ENCODE measurements at regions not wholly inside any gene's neighbourhood (a gene's known extent, or its start where the extent isn't known, plus 50 kb on each side); places are given as distances from the start of the nearest gene placed in this dataset.

GRCh38 chr1:72636631-72637030 is 354.3 kb upstream of the NEGR1 start:
- ATAC-seq, result no peak
- TF ChIP-seq CSDC2 (CRISPR knock-in tag; IDR thresholded peaks at IDR 0.05), result no peak
- no peak for TF ChIP-seq TOX (CRISPR knock-in tag; IDR thresholded peaks at IDR 0.05; ENCODE audit: borderline replicate concordance)
- TF ChIP-seq CREB5 (CRISPR knock-in tag; IDR thresholded peaks at IDR 0.05; ENCODE audit: low read depth), result no peak
- TF ChIP-seq ISL1 (CRISPR knock-in tag; IDR thresholded peaks at IDR 0.05), result no peak
- TF ChIP-seq POU6F1 (CRISPR knock-in tag; IDR thresholded peaks at IDR 0.05; ENCODE audit: borderline replicate concordance, low read depth), result no peak
- no peak for TF ChIP-seq BACH2 (CRISPR knock-in tag; IDR thresholded peaks at IDR 0.05; ENCODE audit: borderline replicate concordance)
- TF ChIP-seq TCF4 (CRISPR knock-in tag; IDR thresholded peaks at IDR 0.05; ENCODE audit: borderline replicate concordance), result no peak
- TF ChIP-seq GLIS3 (CRISPR knock-in tag; IDR thresholded peaks at IDR 0.05), result no peak
- TF ChIP-seq ZNF565 (CRISPR knock-in tag; conservative IDR thresholded peaks at IDR 0.05; ENCODE audit: low read depth), result no peak
- no peak for TF ChIP-seq ZNF70 (CRISPR knock-in tag; IDR thresholded peaks at IDR 0.05)
- TF ChIP-seq ZFP30 (CRISPR knock-in tag; IDR thresholded peaks at IDR 0.05), result no peak
- TF ChIP-seq RARB (CRISPR knock-in tag; IDR thresholded peaks at IDR 0.05), result no peak

- TF ChIP-seq ZNF70 (CRISPR knock-in tag; IDR thresholded peaks at IDR 0.05) (no peak), ARNTL (CRISPR knock-in tag; IDR thresholded peaks at IDR 0.05; ENCODE audit: borderline replicate concordance, low read depth) (no peak), ZFP3 (CRISPR knock-in tag; IDR thresholded peaks at IDR 0.05) (no peak)
- no peak for ATAC-seq
These were observed 353.4 kb upstream of the NEGR1 start for GRCh38 chr1:72635719-72636118.

- ATAC-seq, result no peak
- no peak for TF ChIP-seq ARNTL (CRISPR knock-in tag; IDR thresholded peaks at IDR 0.05; ENCODE audit: borderline replicate concordance, low read depth)
- no peak for TF ChIP-seq ZNF565 (CRISPR knock-in tag; conservative IDR thresholded peaks at IDR 0.05; ENCODE audit: low read depth)
- no peak for TF ChIP-seq RARB (CRISPR knock-in tag; IDR thresholded peaks at IDR 0.05)
- no peak for TF ChIP-seq ZFP30 (CRISPR knock-in tag; IDR thresholded peaks at IDR 0.05)
- TF ChIP-seq ZNF70 (CRISPR knock-in tag; IDR thresholded peaks at IDR 0.05), result no peak
- TF ChIP-seq TOX (CRISPR knock-in tag; IDR thresholded peaks at IDR 0.05; ENCODE audit: borderline replicate concordance), result no peak
These were observed 352.6 kb upstream of the NEGR1 start for GRCh38 chr1:72634946-72635345.

GRCh38 chr1:72631449-72631848 is 349.1 kb upstream of the NEGR1 start:
- ATAC-seq, result no peak

More at GRCh38 chr1:72631449-72631848, 349.1 kb upstream of the NEGR1 start:
- TF ChIP-seq PPARA (CRISPR knock-in tag; IDR thresholded peaks at IDR 0.05; ENCODE audit: borderline replicate concordance), result no peak
- no peak for TF ChIP-seq ZFP30 (CRISPR knock-in tag; IDR thresholded peaks at IDR 0.05)
- TF ChIP-seq RARB (CRISPR knock-in tag; IDR thresholded peaks at IDR 0.05), result no peak
- no peak for TF ChIP-seq ISL1 (CRISPR knock-in tag; IDR thresholded peaks at IDR 0.05)
- no peak for TF ChIP-seq OSR1 (CRISPR knock-in tag; IDR thresholded peaks at IDR 0.05)
- TF ChIP-seq BACH2 (CRISPR knock-in tag; IDR thresholded peaks at IDR 0.05; ENCODE audit: borderline replicate concordance), result no peak
- TF ChIP-seq ZC3H10 (CRISPR knock-in tag; IDR thresholded peaks at IDR 0.05), result no peak
- no peak for TF ChIP-seq ZNF70 (CRISPR knock-in tag; IDR thresholded peaks at IDR 0.05)
- no peak for TF ChIP-seq CSDC2 (CRISPR knock-in tag; IDR thresholded peaks at IDR 0.05)
- no peak for TF ChIP-seq ESRRG (CRISPR knock-in tag; IDR thresholded peaks at IDR 0.05)
- no peak for TF ChIP-seq ZNF8 (CRISPR knock-in tag; IDR thresholded peaks at IDR 0.05)
- TF ChIP-seq TOX (CRISPR knock-in tag; IDR thresholded peaks at IDR 0.05; ENCODE audit: borderline replicate concordance), result no peak
- no peak for TF ChIP-seq ZNF565 (CRISPR knock-in tag; conservative IDR thresholded peaks at IDR 0.05; ENCODE audit: low read depth)
- no peak for TF ChIP-seq SNAI2 (CRISPR knock-in tag; IDR thresholded peaks at IDR 0.05)
- no peak for TF ChIP-seq CREB5 (CRISPR knock-in tag; IDR thresholded peaks at IDR 0.05; ENCODE audit: low read depth)
- no peak for TF ChIP-seq PATZ1 (CRISPR knock-in tag; IDR thresholded peaks at IDR 0.05; ENCODE audit: borderline replicate concordance)
